Fibroblast of pulmonary artery (primary cell): ENCODE measurements at regions not wholly inside any gene's neighbourhood (a gene's known extent, or its start where the extent isn't known, plus 50 kb on each side); places are given as distances from the start of the nearest gene placed in this dataset.

Experiments used
- DNase-seq: peaks from one replicate; pipeline ENCODE4 v3.0.0-alpha.2; 2010; ENCODE audit warnings: low read depth
- H3K4me3 ChIP-seq: replicated peaks from 2 replicates; pipeline ENCODE4 v1.5.1; 2011; ENCODE audit warnings: low read depth, mild to moderate bottlenecking, control low read depth, low read length, moderate library complexity
- CTCF ChIP-seq: IDR thresholded peaks from 2 replicates; pipeline ENCODE4 v1.5.1; 2011; ENCODE audit warnings: mild to moderate bottlenecking, control low read depth, low read length, inconsistent platforms; ENCODE audit errors: missing control alignments

GRCh38 chr13:53200075-53200474, 171.5 kb downstream of the OLFM4 start:
- no peak for TF ChIP-seq CTCF
- DNase-seq: no peak
- no peak overlapping the region for H3K4me3 ChIP-seq

- H3K4me3 ChIP-seq: no peak overlapping the region
- peak; percentile 15 for DNase-seq
- peak; percentile 17 for TF ChIP-seq CTCF
Measured at GRCh38 chr13:53200498-53201453, 172.2 kb downstream of the OLFM4 start.

GRCh38 chr13:53201454-53202225, 173.0 kb downstream of the OLFM4 start:
- DNase-seq: no peak
- no peak overlapping the region for H3K4me3 ChIP-seq
- no peak for TF ChIP-seq CTCF

GRCh38 chr13:53204598-53204997, 176.0 kb downstream of the OLFM4 start:
- no peak for TF ChIP-seq CTCF
- no peak for DNase-seq
- no peak overlapping the region for H3K4me3 ChIP-seq

GRCh38 chr13:53206455-53206854, 177.8 kb downstream of the OLFM4 start:
- peak; percentile 1 for DNase-seq
- H3K4me3 ChIP-seq: no peak overlapping the region
- TF ChIP-seq CTCF: peak; percentile 26

- TF ChIP-seq CTCF: no peak
- DNase-seq: no peak
- no peak overlapping the region for H3K4me3 ChIP-seq
Measured at GRCh38 chr13:53207556-53207955, 178.9 kb downstream of the OLFM4 start.
